Hippocampal formation (tissue), 2 donors: ENCODE measurements at regions not wholly inside any gene's neighbourhood (a gene's known extent, or its start where the extent isn't known, plus 50 kb on each side); places are given as distances from the start of the nearest gene placed in this dataset.
"Not testable (repeated sequence)": the region's sequence is repeated elsewhere in the genome, so short reads cannot be mapped to it uniquely, and the experiment has no call there.

ENCODE experiments used
- DNase-seq, 2 donors: peaks; one replicate each; lab custom pipeline; 2025; lab: John Stamatoyannopoulos, UW

DNA sequence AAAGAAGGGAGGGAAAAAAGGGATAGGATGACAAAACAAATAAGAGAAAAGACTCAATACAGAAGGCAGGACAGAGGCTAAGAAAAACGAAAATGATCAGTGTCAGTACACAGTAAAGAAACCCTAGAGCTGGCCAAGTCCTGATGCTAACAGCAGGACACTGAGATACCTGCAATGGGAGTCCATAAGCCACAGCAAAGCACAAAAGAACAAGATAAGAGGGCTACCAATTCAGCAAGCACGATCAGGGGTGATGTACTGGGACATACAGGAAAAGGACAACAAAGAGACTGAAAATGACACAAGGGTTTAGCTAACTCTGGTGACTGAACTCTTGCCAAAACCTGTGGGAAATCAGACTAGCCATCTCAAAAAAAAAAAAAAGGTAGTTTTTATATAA is 1072.6 kb upstream of the COX7C start:
- no peak for DNase-seq

DNA sequence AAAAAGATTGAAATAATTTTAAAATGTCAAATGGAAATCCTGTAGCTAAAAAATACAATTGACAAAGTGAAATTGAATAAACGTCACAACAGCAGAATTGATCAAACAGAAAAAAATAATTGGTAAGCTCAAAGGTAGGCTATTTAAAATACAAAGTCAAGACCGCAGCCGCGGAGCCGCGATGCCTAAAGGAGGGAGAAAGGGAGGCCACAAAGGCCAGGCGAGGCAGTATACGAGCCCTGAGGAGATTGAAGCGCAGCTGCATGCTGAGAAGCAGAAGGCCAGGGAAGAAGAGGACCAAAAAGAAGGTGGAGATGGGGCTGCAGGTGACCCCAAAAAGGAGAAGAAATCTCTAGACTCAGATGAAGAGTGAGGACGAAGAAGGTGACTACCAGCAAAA is 1068.5 kb upstream of the COX7C start:
- no peak for DNase-seq

DNA sequence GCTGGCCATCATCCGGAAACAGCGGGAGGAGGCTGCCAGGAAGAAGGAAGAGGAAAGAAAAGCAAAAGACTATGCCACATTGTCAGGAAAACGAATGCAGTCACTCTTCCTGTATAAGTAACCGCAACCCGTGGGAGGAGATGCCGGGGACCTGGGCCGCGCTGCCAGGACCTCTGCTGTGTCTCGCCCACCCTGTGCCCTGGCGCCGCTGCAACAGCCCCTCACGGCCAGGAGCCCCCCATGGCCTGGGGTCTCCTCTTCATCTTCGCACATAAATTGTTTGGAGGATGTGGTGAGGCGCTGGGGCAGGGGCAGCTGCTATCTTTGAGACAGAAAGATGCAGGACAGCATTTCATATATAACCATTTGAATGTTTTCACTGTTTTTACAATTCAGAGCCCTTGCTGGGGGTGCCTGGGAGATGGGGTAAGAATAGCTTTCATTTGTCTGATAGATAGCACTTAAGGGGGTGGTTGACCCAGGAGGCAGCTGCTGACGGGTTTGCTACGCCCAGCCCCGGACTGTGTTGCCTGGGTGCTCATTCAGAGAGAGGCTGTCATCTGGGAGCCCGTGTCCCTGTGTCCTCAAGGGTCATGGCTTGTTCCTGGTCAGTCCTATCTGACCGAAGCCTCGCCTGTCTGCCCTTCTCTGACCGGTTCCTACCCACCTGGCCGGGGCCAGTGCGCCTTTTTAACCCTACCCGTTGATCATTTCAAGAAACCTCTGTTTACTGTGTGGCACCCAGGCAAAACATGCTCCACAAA is 1067.7 kb upstream of the COX7C start:
- no peak for DNase-seq

DNA sequence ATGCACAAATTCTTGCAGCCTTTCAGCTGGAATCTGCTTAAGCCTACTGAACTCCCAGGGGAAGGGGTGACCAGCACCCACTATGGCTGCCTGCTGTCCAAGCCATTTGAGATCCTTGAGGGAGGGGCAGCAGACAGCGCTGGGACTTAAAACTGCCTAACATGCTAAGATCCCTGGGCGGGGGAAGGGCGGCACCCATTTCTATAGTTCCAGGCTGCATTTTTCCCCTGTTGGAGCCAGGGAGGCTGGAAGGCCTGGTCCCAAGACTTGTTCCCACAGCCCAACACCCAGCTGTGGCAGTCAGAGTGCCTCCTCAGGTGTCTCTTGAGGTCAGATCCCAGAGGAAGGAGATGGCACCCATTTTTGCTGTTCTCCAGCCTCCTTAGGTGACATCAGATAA is 1061.3 kb upstream of the COX7C start:
- no peak for DNase-seq

DNA sequence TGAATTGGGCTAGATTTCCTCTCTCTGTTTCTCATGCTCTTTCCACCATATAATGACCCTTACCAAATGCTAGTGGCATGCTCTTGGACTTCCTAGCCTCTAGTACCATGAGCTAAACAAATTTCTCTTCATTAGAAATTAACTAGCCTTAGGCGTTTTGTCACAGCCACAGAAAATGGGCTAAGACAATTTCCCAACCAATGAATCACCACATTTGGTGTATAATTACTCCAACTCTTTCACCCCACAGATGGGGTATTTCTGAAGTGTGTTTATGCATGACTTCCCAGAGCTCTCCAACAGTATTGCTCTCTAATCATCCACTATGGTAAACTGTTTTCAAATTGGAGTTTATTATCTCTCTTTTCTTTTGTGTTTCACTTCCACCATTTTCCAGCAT is 1041.1 kb upstream of the COX7C start:
- no peak for DNase-seq

DNA sequence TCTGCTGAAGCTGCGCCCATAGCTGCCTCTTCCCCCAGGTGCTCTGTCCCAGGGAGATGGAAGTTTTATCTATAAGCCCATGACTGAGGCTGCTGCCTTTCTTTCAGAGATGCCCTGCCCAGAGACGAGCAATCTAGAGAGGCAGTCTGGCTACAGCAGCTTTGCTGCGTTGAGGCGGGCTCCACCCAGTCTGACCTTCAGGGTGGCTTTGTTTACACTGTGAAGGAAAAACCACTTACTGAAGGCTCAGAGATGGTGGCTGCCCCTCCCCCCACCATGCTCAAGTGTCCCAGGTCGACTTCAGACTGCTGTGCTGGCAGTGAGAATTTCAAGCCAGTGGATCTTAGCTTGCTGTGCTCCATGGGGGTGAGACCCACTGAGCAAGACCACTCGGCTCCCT is 1029.9 kb upstream of the COX7C start:
- DNase-seq, result not testable (repeated sequence)

DNA sequence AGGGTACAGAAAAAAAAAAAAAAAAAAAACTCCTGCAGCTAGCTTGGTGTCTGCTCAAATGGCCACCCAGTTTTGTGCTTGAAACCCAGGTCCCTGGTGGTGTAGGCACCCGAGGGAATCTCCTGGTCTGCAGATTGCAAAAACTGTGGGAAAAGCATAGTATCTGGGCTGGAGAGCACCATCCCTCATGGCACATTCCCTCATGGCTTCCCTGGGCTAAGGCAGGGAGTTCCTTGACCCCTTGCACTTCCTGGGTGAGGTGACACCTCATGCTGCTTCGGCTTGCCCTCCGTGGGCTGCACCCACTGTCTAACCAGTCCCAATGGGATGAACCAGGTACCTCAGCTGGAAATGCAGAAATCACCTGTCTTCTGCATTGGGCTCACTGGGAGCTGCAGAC is 1029.5 kb upstream of the COX7C start:
- DNase-seq, result not testable (repeated sequence)

DNA sequence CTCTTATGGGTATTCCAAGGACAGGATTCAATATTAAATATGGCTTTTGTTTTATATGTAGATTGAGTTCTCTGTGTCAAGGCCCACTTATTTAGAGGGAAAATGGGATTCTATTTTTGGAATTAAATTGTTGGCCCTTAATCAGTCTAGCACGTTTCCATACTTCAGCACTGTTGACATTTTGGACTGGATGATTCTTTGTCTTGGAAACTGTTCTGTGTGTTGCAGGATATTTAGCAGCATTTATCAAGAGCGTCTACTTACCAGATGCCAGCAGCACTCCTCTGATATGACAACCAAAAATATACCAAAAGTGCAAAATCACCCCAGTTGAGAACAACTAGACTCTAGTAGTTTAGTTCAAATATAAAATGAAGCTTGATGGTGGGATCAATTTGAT is 1027.0 kb upstream of the COX7C start:
- no peak for DNase-seq

DNA sequence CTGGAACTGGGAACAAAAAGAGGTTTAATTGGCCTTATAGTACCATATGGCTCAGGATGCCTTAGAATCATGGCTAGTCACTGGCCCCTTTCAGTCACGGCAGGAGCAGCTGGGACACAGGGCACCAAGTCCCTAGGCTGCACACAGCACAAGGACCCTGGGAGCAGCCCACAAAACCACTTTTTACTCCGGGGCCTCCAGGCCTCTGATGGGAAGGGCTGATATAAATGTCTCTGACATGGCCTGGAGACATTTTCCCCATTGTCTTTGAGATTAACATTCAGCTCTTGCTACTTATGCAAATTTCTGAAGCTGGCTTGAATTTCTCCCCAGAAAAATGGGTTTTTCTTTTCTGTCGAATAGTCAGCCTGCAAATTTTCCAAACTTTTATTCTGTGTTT is 1026.4 kb upstream of the COX7C start:
- no peak for DNase-seq

DNA sequence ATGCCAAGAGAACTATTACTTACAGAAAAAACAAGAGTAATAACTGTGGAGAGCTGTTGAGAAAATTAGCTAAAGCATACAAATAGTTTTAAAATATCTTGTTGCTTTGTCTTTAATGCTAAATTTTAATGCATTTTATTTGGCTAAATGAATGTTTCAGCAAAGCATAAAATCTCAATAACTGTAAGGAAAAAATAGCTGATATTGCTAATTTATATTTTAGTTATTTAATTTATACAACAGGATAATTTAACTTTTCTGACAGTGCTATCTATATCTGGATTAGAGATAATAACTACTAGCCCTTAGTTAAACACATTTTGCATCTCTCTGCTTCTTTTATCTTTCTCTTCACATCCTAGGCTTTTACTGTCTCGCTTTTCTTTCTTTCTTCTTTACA is 1014.9 kb upstream of the COX7C start:
- no peak for DNase-seq

DNA sequence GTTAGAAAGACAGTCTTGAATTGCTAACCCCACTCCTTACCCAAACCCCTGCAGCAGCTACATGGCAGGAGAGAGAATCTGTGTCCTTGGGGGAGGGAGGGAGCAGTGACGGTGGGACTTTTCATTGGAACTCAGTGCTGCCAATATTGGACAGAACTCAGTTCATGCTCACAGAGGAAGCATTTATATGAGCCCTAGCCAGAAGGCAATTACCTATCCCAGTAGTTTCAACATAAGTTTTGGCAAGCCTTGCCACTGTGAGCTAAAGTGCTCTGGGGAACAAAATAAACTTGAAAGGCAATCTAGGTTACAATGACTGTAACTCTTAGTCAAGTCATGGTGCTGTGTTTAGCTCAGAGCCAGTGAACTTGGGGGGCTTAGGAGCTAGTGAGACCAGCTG is 1013.4 kb upstream of the COX7C start:
- DNase-seq, result no peak

DNA sequence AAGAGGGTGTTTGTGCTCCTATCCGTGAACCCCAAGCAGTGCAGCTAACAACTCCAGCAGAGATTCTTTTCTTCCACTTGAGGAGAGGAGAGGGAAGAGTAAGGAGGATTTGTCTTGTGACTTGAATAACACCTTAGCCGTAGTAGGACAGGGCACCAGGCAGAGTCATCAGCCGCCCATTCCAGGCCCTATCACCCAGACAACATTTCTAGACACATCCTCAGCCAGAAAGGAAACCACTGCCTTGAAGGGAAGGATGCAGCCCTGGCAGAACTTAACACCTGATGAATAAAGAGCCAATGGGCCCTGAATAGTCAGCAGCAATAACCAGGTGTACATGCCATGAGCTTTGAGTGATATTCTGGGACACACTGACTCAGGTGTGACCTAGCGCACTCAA is 1013.0 kb upstream of the COX7C start:
- DNase-seq, result no peak

DNA sequence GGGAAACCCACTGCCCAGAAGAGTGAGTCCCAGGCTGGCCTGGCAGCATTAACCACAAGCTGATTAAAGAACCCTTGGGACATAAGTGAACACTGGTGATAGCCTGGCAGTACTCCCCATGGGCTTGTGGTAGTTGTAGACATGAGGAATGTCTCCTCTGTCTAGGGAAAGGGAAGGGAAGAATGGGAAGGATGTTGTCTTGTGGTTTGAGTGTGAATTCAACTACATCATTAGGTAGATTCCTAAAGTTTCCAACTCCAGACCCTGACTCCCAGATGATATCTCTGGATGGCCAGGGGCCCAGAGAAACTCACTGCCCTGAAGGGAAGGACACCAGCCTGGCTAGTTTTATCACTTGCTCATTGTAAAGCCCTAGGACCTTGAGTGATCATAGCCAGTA is 1012.4 kb upstream of the COX7C start:
- DNase-seq, result no peak

DNA sequence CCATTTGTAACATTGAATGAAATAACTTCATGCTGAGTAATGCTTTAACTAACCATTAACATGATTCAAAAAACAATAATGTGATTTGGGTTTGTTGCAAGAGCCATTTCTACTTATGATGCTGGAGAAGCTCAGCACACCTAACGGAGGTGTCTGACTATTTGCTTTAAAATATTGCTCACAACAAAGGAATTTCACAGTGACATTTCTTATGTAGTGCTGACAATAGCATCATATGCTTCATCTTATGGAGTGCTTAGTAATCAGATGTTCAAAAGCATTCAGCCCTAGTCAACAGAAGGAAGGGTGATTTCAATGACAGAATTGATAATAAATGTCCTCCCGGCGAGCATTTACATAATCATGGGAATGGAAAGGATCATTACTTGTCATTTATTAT is 1003.3 kb upstream of the COX7C start:
- no peak for DNase-seq

DNA sequence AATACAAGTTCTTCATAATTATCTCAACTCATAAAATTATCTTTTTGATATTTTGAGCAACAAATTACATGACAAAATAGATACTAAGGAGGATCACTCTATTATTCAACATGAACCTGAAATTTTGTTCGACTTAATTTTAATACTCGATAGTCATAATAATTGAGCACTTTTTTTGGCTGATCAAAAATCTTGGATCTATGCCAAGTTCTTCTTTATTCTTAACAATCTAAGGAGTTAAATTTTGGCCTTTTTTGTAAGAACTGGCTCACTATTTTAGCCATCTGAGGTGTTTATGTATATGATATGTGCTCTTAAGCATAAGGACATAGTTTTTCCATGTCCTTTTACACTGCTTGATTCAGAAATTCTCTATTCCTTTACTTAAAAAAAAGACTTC is 996.1 kb upstream of the COX7C start:
- no peak for DNase-seq

DNA sequence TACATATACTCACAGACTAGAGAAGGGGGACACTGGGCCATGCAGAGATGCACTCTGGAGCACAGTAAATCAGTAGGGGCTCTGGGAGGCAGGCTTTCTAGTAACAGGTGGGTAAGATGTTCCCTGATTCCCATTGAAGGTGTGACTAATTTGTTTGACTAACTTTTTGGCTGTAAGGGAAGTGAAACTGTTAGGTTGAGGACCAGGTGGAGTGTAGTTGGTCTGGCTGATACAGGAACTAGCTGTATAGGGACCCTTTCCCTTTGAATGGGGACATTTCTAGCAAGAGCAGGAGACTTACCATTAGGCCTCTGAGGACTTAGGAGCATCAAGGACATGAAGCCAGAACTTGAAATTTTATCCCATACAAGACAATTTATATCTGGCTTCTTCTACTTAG is 989.6 kb upstream of the COX7C start:
- no peak for DNase-seq

DNA sequence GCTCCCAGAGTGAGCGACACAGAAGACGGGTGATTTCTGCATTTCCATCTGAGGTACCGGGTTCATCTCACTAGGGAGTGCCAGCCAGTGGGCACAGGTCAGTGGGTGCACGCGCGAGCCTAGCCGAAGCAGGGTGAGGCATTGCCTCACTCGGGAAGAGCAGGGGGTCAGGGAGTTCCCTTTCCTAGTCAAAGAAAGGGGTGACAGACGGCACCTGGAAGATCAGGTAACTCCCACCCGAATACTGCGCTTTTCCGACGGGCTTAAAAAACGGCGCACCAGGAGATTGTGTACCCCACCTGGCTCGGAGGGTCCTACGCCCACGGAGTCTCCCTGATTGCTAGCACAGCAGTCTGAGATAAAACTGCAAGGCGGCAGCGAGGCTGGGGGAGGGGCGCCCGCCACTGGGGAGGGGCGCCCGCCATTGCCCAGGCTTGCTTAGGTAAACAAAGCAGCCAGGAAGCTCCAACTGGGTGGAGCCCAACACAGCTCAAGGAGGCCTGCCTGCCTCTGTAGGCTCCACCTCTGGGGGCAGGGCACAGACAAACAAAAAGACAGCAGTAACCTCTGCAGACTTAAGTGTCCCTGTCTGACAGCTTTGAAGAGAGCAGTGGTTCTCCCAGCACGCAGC is 979.1 kb upstream of the COX7C start:
- DNase-seq, result not testable (repeated sequence)

DNA sequence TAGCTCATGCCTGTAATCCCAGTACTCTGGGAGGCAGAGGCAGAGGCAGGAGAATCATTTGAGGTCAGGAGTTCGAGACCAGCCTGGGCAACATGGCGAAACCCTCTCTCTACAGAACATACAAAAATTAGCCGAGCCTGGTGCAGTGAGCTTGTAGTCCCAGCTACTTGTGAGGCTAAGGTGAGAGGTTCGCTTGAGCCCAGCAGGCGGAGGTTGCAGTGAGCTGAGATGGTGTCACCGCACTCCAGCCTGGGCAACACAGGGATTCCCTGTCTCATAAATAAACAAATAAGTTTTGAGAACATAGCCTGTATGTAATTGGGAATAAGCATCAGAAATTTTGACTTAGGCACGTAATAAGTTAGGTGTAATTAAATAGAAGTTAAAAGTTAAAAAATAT is 971.7 kb upstream of the COX7C start:
- DNase-seq, result no peak

DNA sequence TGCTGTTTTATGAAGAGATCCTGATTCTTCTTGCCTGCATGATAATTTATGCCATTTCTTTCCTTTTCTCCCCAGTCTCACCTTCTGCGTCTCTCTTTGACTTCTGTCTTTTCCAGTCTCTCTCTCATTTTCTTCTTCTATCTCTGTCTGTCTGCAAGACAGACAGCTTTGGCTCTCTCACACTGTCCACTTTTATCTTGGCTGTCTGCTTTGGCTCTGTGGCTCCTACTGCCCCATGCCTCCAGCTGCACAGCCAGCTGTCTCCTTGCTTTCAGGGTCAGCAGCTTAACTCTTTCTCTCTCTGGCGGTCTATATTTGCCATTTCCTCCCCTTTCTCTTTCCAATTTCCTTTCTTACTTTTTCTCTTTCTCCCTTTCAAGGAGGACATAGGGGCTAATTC is 971.1 kb upstream of the COX7C start:
- no peak for DNase-seq

DNA sequence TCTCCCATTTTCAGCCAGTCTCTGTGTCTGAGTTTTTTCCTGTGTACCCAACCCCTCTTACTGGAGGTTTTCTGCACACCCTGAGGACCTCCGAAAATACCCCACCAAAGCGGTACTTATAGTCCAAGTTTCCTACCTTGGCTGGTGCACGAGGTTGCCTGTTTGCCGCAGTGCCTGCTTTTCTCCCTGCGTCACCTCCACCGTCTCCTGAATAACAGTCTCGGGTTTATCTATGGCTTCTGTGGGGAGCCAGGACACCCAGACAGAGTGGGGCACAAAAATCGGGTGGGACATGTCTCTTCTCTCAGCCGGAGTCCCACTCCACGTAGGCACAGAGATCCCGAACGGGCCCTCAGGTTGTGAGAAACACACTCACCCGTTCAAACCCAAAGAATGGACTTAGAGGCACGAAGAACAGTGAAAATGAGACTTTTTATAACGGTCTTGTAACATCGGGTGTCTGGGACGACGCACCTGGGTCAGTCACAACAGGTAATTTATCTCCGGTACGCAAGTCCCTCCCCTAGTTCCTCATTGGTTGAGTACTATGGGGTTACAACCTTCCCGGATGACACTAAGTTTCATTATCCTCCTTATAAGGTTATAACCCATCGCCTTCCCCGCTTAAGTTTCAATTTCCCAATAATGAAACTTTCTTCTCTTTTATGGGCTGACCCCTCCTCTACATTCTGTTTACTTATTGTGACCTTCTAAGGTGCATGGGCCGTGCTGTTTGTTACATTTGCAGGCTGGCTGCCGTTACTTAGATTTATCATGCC is 970.2 kb upstream of the COX7C start:
- DNase-seq, result no peak

DNA sequence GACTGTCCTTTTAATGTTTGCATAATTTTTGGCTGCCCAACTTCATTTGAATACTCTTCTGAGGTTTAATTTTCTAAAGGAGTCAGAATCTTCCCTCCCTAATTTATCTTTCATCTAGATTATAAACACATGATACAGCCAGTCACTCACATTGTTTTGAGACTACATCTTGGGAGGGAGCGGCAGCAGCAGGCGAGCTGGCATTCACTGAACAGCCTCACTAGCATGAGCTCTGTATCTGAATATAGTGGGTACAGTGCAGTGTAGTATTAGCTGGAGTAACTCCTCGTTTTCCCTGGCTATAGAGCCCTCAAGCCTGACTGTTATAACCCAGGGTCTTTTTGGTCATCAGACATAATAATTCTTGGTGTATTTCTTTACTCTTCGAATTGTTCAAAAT is 969.2 kb upstream of the COX7C start:
- no peak for DNase-seq

DNA sequence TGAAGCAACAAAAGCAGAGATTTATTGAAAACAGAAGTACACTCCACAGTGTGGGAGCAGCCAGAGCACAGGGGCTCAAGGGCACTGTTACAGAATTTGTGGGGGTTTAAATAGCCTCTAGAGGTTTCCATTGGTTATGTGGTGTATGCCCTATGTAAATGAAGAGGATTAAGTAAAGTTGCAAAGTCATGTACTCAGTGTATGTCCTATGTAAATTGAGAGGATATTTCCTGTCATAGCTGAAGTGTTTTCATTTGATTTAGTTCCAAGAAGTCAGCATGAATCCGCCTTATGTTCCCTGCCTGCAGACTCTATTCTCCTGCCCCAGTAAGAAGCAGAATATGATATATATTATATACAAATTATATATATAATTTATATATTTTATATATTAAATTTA is 966.0 kb upstream of the COX7C start:
- no peak for DNase-seq

DNA sequence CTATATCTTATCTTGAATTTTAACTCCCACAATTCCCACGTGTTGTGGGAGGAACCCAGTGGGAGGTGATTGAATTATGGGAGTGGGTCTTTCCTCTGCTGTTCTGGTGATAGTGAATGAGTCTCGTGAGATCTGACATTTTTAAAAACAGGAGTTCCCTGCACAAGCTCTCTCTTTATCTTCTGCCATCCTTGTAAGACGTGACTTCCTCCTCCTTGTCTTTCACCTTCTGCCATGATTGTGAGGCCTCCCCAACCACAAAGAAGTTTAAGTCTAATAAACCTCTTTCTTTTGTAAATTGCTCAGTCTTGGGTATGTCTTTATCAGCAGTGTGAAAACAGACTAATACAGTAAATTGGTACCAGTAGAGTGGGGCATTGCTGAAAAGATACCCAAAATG is 963.6 kb upstream of the COX7C start:
- DNase-seq, result not testable (repeated sequence)
